RWPE2 (cell line): ENCODE measurements at regions not wholly inside any gene's neighbourhood (a gene's known extent, or its start where the extent isn't known, plus 50 kb on each side); places are given as distances from the start of the nearest gene placed in this dataset.

Experiments used
- ATAC-seq: fragments of 200-7000 bp; cut with Tn5 transposase; 3 replicates; pipeline ENCODE4 v1.9.1; 2021; ENCODE audit warnings: low read depth
- DNase-seq: peaks from one replicate; pipeline ENCODE4 v3.0.0-alpha.2; 2020; ENCODE audit warnings: low spot score
- H3K27ac ChIP-seq: fragments of 450-650 bp; 2 replicates; pipeline ENCODE4 v1.5.1; 2017; ENCODE audit warnings: mild to moderate bottlenecking; ENCODE audit not compliant: poor library complexity, severe bottlenecking
- H3K27me3 ChIP-seq: fragments of 250-450 bp; sonication (Bioruptor Pico); 2 replicates; pipeline ENCODE4 v1.5.1; 2021; ENCODE audit warnings: mild to moderate bottlenecking, moderate library complexity; ENCODE audit not compliant: insufficient read depth, poor library complexity, severe bottlenecking
- H3K36me3 ChIP-seq: fragments of 250-450 bp; sonication (Bioruptor Pico); 2 replicates; pipeline ENCODE4 v1.5.1; 2020; ENCODE audit warnings: low read depth, mild to moderate bottlenecking, moderate library complexity
- H3K4me1 ChIP-seq: fragments of 250-450 bp; sonication (Bioruptor Pico); 2 replicates; pipeline ENCODE4 v1.5.1; 2021; ENCODE audit warnings: mild to moderate bottlenecking, moderate library complexity; ENCODE audit not compliant: insufficient read depth, poor library complexity, severe bottlenecking
- H3K4me3 ChIP-seq: fragments of 250-450 bp; sonication (Bioruptor Pico); 2 replicates; pipeline ENCODE4 v1.5.1; 2021; ENCODE audit warnings: mild to moderate bottlenecking, moderate library complexity; ENCODE audit not compliant: severe bottlenecking
- H3K9me3 ChIP-seq: fragments of 250-450 bp; sonication (Bioruptor Pico); 2 replicates; pipeline ENCODE4 v1.5.1; 2021; ENCODE audit warnings: mild to moderate bottlenecking, moderate library complexity; ENCODE audit not compliant: severe bottlenecking
- TF ChIP-seq, protein P1 (sequence below): fragments of 450-650 bp; IDR thresholded peaks from one replicate; pipeline ENCODE4 v1.5.1; 2017; ENCODE audit warnings: mild to moderate bottlenecking, moderate library complexity; ENCODE audit not compliant: poor library complexity, severe bottlenecking

DNA sequence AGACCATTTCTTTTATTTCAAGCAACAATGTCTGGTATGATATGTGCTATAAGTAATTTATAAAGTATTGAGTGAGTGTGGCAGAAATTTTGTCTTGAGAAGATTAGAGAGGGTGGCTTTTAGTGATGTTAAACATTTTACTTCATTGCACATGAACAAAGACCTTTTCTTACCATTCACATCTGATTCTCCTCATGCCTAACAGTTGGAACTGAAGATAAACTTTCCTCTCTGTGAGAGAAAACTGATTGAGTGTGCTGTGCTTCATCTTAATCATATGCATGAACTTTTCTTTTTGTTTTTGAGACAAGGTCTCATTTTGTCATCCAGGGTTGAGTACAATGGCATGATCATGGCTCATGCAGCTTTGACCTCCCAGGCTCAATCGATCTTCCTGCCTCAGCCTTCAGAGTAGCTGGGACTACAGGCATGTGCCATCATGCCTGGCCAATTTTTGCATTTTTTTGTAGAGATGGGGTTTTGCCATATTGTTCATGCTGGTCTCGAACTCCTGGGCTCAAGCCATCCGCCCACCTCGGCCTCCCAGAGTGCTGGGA is 377.7 kb upstream of the GOLIM4 start:
- Histone ChIP-seq H3K27me3 (peaks cover 2% of the 10 kb centered on the region), H3K4me3 (no peak overlapping the region), H3K27ac (no peak overlapping the region), H3K4me1 (no peaks in the 10 kb centered on the region), H3K9me3 (no peaks in the 10 kb centered on the region), H3K36me3 (no peaks in the 10 kb centered on the region)
- ATAC-seq (no peak), DNase-seq (no peak)
- TF ChIP-seq, protein P1, sequence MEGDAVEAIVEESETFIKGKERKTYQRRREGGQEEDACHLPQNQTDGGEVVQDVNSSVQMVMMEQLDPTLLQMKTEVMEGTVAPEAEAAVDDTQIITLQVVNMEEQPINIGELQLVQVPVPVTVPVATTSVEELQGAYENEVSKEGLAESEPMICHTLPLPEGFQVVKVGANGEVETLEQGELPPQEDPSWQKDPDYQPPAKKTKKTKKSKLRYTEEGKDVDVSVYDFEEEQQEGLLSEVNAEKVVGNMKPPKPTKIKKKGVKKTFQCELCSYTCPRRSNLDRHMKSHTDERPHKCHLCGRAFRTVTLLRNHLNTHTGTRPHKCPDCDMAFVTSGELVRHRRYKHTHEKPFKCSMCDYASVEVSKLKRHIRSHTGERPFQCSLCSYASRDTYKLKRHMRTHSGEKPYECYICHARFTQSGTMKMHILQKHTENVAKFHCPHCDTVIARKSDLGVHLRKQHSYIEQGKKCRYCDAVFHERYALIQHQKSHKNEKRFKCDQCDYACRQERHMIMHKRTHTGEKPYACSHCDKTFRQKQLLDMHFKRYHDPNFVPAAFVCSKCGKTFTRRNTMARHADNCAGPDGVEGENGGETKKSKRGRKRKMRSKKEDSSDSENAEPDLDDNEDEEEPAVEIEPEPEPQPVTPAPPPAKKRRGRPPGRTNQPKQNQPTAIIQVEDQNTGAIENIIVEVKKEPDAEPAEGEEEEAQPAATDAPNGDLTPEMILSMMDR: no peak

DNA sequence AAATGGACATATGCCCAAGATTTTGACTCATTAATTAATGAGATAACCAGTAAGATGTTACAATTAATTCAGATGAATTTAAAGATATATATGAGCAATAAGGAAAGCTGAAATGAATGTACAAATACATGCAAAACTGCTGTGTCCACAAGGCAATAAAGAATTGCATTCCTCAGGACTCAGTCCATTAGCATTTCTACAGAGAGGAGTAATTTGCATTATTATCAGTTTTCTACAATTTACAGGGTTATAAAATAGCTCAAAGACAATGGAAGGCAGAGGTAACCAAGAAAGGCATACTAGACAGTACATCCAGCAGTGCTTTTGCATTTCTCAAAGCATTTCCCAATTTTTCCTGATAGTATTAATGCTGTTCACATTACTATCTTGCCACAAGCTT is 377.1 kb upstream of the GOLIM4 start:
- H3K27me3 ChIP-seq: peaks cover 5% of the 10 kb centered on the region
- no peak for DNase-seq
- H3K27ac ChIP-seq: no peak overlapping the region
- no peak overlapping the region for H3K4me3 ChIP-seq
- H3K4me1 ChIP-seq: no peaks in the 10 kb centered on the region
- H3K9me3 ChIP-seq: no peaks in the 10 kb centered on the region
- H3K36me3 ChIP-seq: no peaks in the 10 kb centered on the region
- TF ChIP-seq, protein P1: no peak
- ATAC-seq: no peak

DNA sequence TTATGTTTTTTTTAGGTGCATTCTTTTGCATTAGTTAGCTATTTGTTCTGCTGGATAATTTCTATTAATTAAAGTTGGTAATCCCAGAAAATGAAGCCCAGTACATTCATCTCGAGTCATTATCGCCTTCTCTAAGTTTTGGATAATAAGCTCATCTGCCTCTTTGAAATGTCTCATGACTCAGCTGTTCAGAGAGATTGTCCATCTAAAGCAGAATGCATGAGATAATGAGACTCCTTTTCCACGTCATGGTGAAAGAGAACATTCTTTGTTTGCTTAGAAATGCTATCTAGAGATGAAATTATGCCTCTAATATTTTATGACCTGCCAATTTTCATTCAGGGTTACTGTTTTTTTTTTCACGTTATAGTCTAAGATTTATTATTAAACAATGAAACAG is 374.7 kb upstream of the GOLIM4 start:
- H3K4me3 ChIP-seq: no peak overlapping the region
- TF ChIP-seq, protein P1: no peak
- no peaks in the 10 kb centered on the region for H3K36me3 ChIP-seq
- H3K4me1 ChIP-seq: no peaks in the 10 kb centered on the region
- peaks cover 5% of the 10 kb centered on the region for H3K27me3 ChIP-seq
- ATAC-seq (no peak), DNase-seq (no peak)
- no peak overlapping the region for H3K27ac ChIP-seq
- no peaks in the 10 kb centered on the region for H3K9me3 ChIP-seq

DNA sequence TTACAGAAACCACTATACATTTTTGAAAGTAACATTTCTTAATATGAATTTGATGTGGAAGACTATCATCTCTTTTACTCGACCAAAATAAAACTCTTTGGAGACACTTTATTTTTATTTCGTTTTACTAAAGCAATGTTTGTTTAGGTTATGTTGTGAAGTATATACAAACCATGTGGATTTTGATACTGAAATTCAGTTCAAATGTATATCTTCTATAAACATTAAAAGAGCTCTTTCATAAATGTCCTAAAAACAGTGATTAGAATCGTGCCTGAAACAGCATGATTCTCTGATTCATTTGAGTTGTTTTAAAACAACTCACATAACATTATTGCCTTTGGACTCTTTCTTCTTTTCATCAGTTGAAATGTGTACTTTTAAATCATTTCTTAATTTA is 373.7 kb upstream of the GOLIM4 start:
- H3K36me3 ChIP-seq: no peaks in the 10 kb centered on the region
- H3K27me3 ChIP-seq: peaks cover 5% of the 10 kb centered on the region
- no peak overlapping the region for H3K4me3 ChIP-seq
- H3K9me3 ChIP-seq: no peaks in the 10 kb centered on the region
- no peak overlapping the region for H3K27ac ChIP-seq
- no peak for DNase-seq
- TF ChIP-seq, protein P1: no peak
- no peaks in the 10 kb centered on the region for H3K4me1 ChIP-seq
- no peak for ATAC-seq

DNA sequence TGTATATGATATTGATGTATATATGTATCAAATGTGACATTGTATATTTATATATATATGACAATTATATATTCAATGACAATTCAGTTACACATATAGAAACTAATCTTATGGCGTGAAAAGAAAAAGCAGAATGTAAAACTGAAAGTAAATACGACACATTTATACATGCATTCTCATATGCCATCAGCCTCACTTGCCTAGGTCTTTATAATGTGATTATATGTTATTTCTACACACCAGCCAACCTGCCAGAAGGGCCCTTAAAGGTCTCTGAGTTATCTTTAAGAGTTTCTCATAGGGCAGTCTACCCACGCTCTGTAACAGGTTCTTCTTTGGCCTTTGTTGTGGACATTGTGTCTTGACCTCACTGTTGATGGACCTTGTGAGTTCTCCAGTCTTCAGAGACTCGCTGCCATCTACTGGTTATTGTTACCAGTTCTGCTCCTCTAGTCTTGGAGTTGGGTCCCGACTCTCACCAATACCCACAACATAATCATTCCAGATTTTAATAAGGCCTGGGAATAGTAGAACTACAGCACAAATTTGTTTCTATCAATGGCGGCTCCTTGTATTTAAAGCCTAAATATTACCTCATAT is 371.5 kb upstream of the GOLIM4 start:
- no peaks in the 10 kb centered on the region for H3K4me1 ChIP-seq
- H3K9me3 ChIP-seq: no peaks in the 10 kb centered on the region
- no peak overlapping the region for H3K4me3 ChIP-seq
- no peak for DNase-seq
- H3K27me3 ChIP-seq: peaks cover 5% of the 10 kb centered on the region
- peak; percentile 48; the same call in 1 of the 3 replicates for ATAC-seq
- H3K36me3 ChIP-seq: no peaks in the 10 kb centered on the region
- TF ChIP-seq, protein P1: peak; percentile 15
- H3K27ac ChIP-seq: no peak overlapping the region
